PFSK-1 (cell line): ENCODE measurements at regions not wholly inside any gene's neighbourhood (a gene's known extent, or its start where the extent isn't known, plus 50 kb on each side); places are given as distances from the start of the nearest gene placed in this dataset.

ENCODE experiments used
- FOXP2 ChIP-seq: optimal IDR thresholded peaks from 2 replicates; pipeline ENCODE3; 2011; ENCODE audit warnings: borderline replicate concordance, control low read depth, inconsistent platforms; ENCODE audit not compliant: insufficient read depth; ENCODE audit errors: extremely low read length, extremely low read depth
- POLR2AphosphoS5 ChIP-seq: IDR thresholded peaks from 2 replicates; pipeline ENCODE4 v1.6.1; 2012; ENCODE audit warnings: low read depth, mild to moderate bottlenecking, control low read depth, low read length, moderate library complexity
- REST ChIP-seq, 2 experiments: IDR thresholded peaks; 2 replicates each; pipeline versions ENCODE4 v1.6.1 to v1.8.0; 2011 to 2012; ENCODE audit warnings: low read depth in 2 of 2, low read length in 2 of 2, control low read depth in 1 of 2, inconsistent platforms in 1 of 2, mild to moderate bottlenecking in 1 of 2, moderate library complexity in 1 of 2; ENCODE audit not compliant: insufficient read depth in 1 of 2
- SIN3A ChIP-seq: IDR thresholded peaks from 2 replicates; pipeline ENCODE4 v1.6.1; 2012; ENCODE audit warnings: mild to moderate bottlenecking, low read length, moderate library complexity, borderline replicate concordance; ENCODE audit not compliant: insufficient read depth
- TAF1 ChIP-seq: IDR thresholded peaks from 2 replicates; pipeline ENCODE4 v1.6.1; 2012; ENCODE audit warnings: low read length, control low read depth, borderline replicate concordance; ENCODE audit not compliant: insufficient read depth

- no peak for TF ChIP-seq REST (IDR thresholded peaks at IDR 0.05; ENCODE audit: insufficient read depth in 1 of 2, low read depth in 2 of 2, low read length in 2 of 2)
- no peak for TF ChIP-seq POLR2AphosphoS5
- no peak for TF ChIP-seq SIN3A
- no peak for TF ChIP-seq TAF1
- no peak for TF ChIP-seq FOXP2
Measured at GRCh38 chr17:14007951-14008350, 61.4 kb upstream of the COX10 start.

DNA sequence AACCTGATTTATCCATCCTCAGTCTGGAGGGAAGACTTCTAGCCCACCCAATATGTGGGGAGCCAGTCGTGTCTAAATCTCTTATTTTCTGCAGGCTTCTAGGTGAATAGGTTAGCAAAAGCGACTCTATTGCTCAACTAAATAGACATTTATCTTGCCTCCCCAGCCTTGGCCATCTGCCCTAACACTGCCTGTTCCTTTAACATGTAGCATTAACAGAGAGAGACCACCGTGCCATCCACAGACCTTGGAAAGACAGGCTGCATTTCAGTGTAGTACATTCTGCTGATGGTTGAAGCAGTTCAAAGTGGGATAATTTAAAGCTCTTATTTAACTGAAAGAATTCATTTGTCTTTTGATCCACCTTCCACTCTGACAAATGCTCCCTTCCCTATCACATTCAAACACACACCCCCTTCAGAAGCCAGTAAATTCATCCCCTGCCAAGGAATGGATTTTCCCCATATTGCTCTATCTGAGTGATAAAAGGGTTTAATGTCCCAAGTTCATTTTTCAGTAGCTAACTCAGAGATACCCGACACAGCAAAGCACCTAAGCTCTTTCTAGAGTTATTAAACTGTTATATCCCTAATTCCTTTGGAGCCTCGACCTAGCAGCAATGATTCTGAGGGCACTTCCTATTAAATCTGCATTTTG is 58.1 kb upstream of the COX10 start:
- TF ChIP-seq FOXP2 (no peak), TAF1 (no peak), POLR2AphosphoS5 (no peak), REST (IDR thresholded peaks at IDR 0.05; ENCODE audit: insufficient read depth in 1 of 2, low read depth in 2 of 2, low read length in 2 of 2) (no peak), SIN3A (no peak)

DNA sequence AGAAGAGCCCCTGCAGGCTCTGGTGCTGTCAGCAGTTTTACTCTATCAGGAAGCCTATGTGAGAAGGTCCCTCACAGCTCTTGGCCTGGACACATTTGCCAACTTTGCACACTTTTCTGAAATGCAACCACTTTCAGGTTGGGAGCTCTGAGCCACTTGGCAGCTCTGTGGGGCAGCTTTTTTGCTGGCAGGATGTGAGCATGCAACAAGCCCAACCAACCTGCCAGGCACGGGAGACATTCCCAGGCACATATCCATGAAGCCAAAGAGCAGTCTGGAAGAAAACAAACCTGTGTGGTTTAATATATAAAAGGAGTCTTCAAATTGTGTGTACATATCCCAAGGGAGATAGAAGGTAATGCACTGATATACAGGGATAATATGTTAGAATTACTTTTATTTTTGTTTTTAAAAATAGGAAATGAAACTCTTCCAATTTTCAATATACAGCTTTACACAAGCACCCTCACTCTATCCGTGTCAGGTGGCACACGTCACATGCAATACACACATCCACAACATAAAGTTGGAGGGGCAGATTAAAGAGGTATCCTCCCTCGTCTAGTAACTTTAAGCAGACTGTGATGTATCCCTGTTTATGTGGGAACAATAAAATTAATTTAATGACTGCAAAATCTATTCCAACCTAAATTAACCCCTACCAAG is 57.4 kb upstream of the COX10 start:
- no peak for TF ChIP-seq REST (IDR thresholded peaks at IDR 0.05; ENCODE audit: insufficient read depth in 1 of 2, low read depth in 2 of 2, low read length in 2 of 2)

GRCh38 chr17:14014657-14015056 is 54.6 kb upstream of the COX10 start:
- no peak for TF ChIP-seq TAF1
- TF ChIP-seq REST (IDR thresholded peaks at IDR 0.05; ENCODE audit: insufficient read depth in 1 of 2, low read depth in 2 of 2, low read length in 2 of 2), result no peak
- TF ChIP-seq SIN3A, result no peak
- no peak for TF ChIP-seq FOXP2
- no peak for TF ChIP-seq POLR2AphosphoS5

- TF ChIP-seq FOXP2 (no peak), TAF1 (no peak), REST (IDR thresholded peaks at IDR 0.05; ENCODE audit: insufficient read depth in 1 of 2, low read depth in 2 of 2, low read length in 2 of 2) (no peak)
Measured at GRCh38 chr17:14015271-14015670, 54.0 kb upstream of the COX10 start.
